GM12878 (cell line): ENCODE measurements at regions not wholly inside any gene's neighbourhood (a gene's known extent, or its start where the extent isn't known, plus 50 kb on each side); places are given as distances from the start of the nearest gene placed in this dataset.

Source experiments
- ATAC-seq: fragments of 200-7000 bp; cut with Tn5 transposase; 3 replicates; pipeline ENCODE4 v1.9.1; 2020; ENCODE audit warnings: mild to moderate bottlenecking, moderate library complexity
- BruUV-seq: library from RNA; stranded (reverse); fragments of 400-500 nt; replicated peaks from 2 replicates; lab custom pipeline; 2021; lab: Mats Ljungman, UMichigan
- CTCF ChIA-PET: fragments of 300-600 bp; sonication (Branson Sonifier 250); formaldehyde crosslinking; extraction: SDS; loops from one replicate; lab custom pipeline; 2021; ENCODE audit warnings: inconsistent platforms; lab: Yijun Ruan, JAX
- POLR2A ChIA-PET: fragments of 350-600 bp; formaldehyde crosslinking; extraction: SDS; loops from one replicate; lab custom pipeline; 2021; ENCODE audit warnings: inconsistent platforms; lab: Charles Lee
- RAD21 ChIA-PET: fragments of 300-600 bp; sonication (Branson Sonifier 250); formaldehyde crosslinking; loops from one replicate; lab custom pipeline; 2023; ENCODE audit warnings: antibody characterized with exemption; ENCODE audit not compliant: unreplicated experiment; lab: Charles Lee
- SMC1A ChIA-PET: fragments of 300-600 bp; sonication (Branson Sonifier 250); formaldehyde crosslinking; loops from one replicate; lab custom pipeline; 2023; ENCODE audit not compliant: unreplicated experiment, uncharacterized antibody; lab: Charles Lee
- DNase-seq: peaks from one replicate; pipeline ENCODE4 v3.0.0-alpha.2; 2011; ENCODE audit warnings: low read depth, low spot score
- FAIRE-seq: peaks from 3 replicates; lab custom pipeline; 2011; peaks lifted over from hg19 to GRCh38; lab: Jason Lieb, UNC
- H2AFZ ChIP-seq: 2 replicates; pipeline ENCODE4 v1.6.0; 2011; ENCODE audit warnings: low read depth, low read length, control low read depth; ENCODE audit not compliant: control insufficient read depth
- H3K27ac ChIP-seq: 2 replicates; pipeline ENCODE4 v1.5.1; 2011; ENCODE audit warnings: control low read depth; ENCODE audit not compliant: control insufficient read depth, insufficient read depth
- H3K27me3 ChIP-seq, 2 experiments: replicated peaks in 1 of 2; 2 replicates each; pipeline versions ENCODE4 v1.6.0 to v1.6.1; 2011; ENCODE audit warnings: low read length in 1 of 2; ENCODE audit not compliant: control insufficient read depth in 2 of 2, insufficient read depth in 2 of 2
- H3K36me3 ChIP-seq, 2 experiments: 2 replicates each; pipeline ENCODE4 v1.5.1; 2011; ENCODE audit warnings: low read length in 1 of 2; ENCODE audit not compliant: control insufficient read depth in 2 of 2, insufficient read depth in 2 of 2
- H3K4me1 ChIP-seq: 2 replicates; pipeline ENCODE4 v1.6.1; 2011; ENCODE audit warnings: mild to moderate bottlenecking, low read length, moderate library complexity, mixed read lengths; ENCODE audit not compliant: control insufficient read depth, insufficient read depth
- H3K4me2 ChIP-seq: 2 replicates; pipeline ENCODE4 v1.6.0; 2011; ENCODE audit warnings: control low read depth; ENCODE audit not compliant: control insufficient read depth, insufficient read depth
- H3K4me3 ChIP-seq: fragments of 200-600 bp; sonication (generic); 2 replicates; pipeline ENCODE4 v1.5.1; 2016
- H3K79me2 ChIP-seq: 2 replicates; pipeline ENCODE4 v1.6.0; 2011; ENCODE audit warnings: low read length; ENCODE audit not compliant: control insufficient read depth, insufficient read depth
- H3K9ac ChIP-seq: 2 replicates; pipeline ENCODE4 v1.8.0; 2011; ENCODE audit warnings: low read length, control low read depth, mixed read lengths; ENCODE audit not compliant: control insufficient read depth, insufficient read depth
- H3K9me3 ChIP-seq: replicated peaks from 3 replicates; pipeline ENCODE4 v1.5.1; 2011; ENCODE audit warnings: mild to moderate bottlenecking, low read length; ENCODE audit not compliant: control insufficient read depth, insufficient read depth
- H4K20me1 ChIP-seq: 2 replicates; pipeline ENCODE4 v1.6.0; 2011; ENCODE audit not compliant: control insufficient read depth, insufficient read depth
- ATF7 ChIP-seq: fragments of 450-650 bp; IDR thresholded peaks from 2 replicates; pipeline ENCODE4 v1.6.1; 2016; ENCODE audit warnings: low read depth, mild to moderate bottlenecking
- BRCA1 ChIP-seq: IDR thresholded peaks from 2 replicates; pipeline ENCODE4 v1.6.1; 2011; ENCODE audit warnings: low read depth, low read length, improper control_type of control experiment
- CHD1 ChIP-seq: IDR thresholded peaks from 2 replicates; pipeline ENCODE4 v1.6.1; 2012; ENCODE audit warnings: low read depth, low read length, improper control_type of control experiment
- EP300 ChIP-seq, 2 experiments: fragments of 150-350 bp in 1 of 2; IDR thresholded peaks; 2 replicates each; pipeline ENCODE4 v1.6.1; 2011 to 2012; ENCODE audit warnings: low read depth in 2 of 2, low read length in 2 of 2, borderline replicate concordance in 1 of 2, improper control_type of control experiment in 1 of 2, inconsistent platforms in 1 of 2; ENCODE audit not compliant: control insufficient read depth in 1 of 2
- FOXK2 ChIP-seq: fragments of 450-650 bp; IDR thresholded peaks from 2 replicates; pipeline ENCODE4 v1.6.1; 2017; ENCODE audit warnings: mild to moderate bottlenecking, moderate library complexity
- IKZF1 ChIP-seq: fragments of 450-650 bp; conservative IDR thresholded peaks from 2 replicates; pipeline ENCODE4 v1.6.1; 2017; ENCODE audit warnings: antibody characterized with exemption, mild to moderate bottlenecking
- KAT2A ChIP-seq: conservative IDR thresholded peaks from 2 replicates; pipeline ENCODE4 v1.6.1; 2011; ENCODE audit warnings: low read depth, low read length; ENCODE audit not compliant: control insufficient read depth
- MEF2A ChIP-seq: IDR thresholded peaks from 2 replicates; pipeline ENCODE4 v1.6.1; 2011; ENCODE audit warnings: low read depth, mild to moderate bottlenecking, low read length, moderate library complexity; ENCODE audit not compliant: insufficient read depth
- MEF2B ChIP-seq: fragments of 450-650 bp; IDR thresholded peaks from 2 replicates; pipeline ENCODE4 v1.6.1; 2018; ENCODE audit warnings: mild to moderate bottlenecking, moderate library complexity; ENCODE audit not compliant: partially characterized antibody, poor library complexity, severe bottlenecking
- MTA2 ChIP-seq: fragments of 450-650 bp; IDR thresholded peaks from 2 replicates; pipeline ENCODE4 v1.6.1; 2016; ENCODE audit warnings: low read depth, mild to moderate bottlenecking, moderate library complexity
- MXI1 ChIP-seq: fragments of 150-350 bp; IDR thresholded peaks from 2 replicates; pipeline ENCODE4 v1.6.1; 2011; ENCODE audit warnings: low read depth, mild to moderate bottlenecking, inconsistent platforms, low read length, improper control_type of control experiment
- MYB ChIP-seq: fragments of 150-350 bp; IDR thresholded peaks from 2 replicates; pipeline ENCODE4 v1.6.1; 2014; ENCODE audit warnings: mild to moderate bottlenecking, low read depth, low read length, borderline replicate concordance
- PML ChIP-seq: IDR thresholded peaks from 2 replicates; pipeline ENCODE4 v1.6.1; 2012; ENCODE audit warnings: low read length, inconsistent platforms
- POU2F2 ChIP-seq: IDR thresholded peaks from 3 replicates; pipeline ENCODE4 v1.6.1; 2011; ENCODE audit warnings: low read depth, mild to moderate bottlenecking, low read length, borderline replicate concordance
- RELB ChIP-seq: fragments of 450-650 bp; IDR thresholded peaks from 2 replicates; pipeline ENCODE4 v1.6.1; 2017; ENCODE audit warnings: low read depth, mild to moderate bottlenecking, moderate library complexity
- SREBF1 ChIP-seq: IDR thresholded peaks from 2 replicates; pipeline ENCODE4 v1.6.1; 2012; ENCODE audit warnings: mild to moderate bottlenecking, low read length
- TARDBP ChIP-seq: IDR thresholded peaks from 2 replicates; pipeline ENCODE4 v1.6.1; 2016; ENCODE audit warnings: borderline replicate concordance
- ZBTB40 ChIP-seq: fragments of 450-650 bp; IDR thresholded peaks from 2 replicates; pipeline ENCODE4 v1.6.1; 2016; ENCODE audit warnings: mild to moderate bottlenecking, moderate library complexity, borderline replicate concordance
- ZNF24 ChIP-seq: fragments of 450-650 bp; IDR thresholded peaks from 2 replicates; pipeline ENCODE4 v1.6.1; 2017; ENCODE audit warnings: antibody characterized with exemption, mild to moderate bottlenecking
- ZNF384 ChIP-seq: IDR thresholded peaks from 2 replicates; pipeline ENCODE4 v1.6.1; 2012; ENCODE audit warnings: low read depth, mild to moderate bottlenecking, low read length, improper control_type of control experiment, borderline replicate concordance
- WGBS: methylation state at CpG from one replicate; pipeline ENCODE4 v1.1.6; 2016; ENCODE audit warnings: low lambda C conversion rate; ENCODE audit not compliant: insufficient replicate concordance, insufficient coverage; ENCODE audit errors: missing lambda C conversion rate; 5-methylcytosine and 5-hydroxymethylcytosine counted together
- in situ Hi-C: fragments of 300-500 bp; cut with MboI; formaldehyde crosslinking; loops from 9 replicates; pipeline ENCODE4 v1.14.3; 2018; ENCODE audit warnings: mixed read lengths
- intact Hi-C: fragments of 100-400 bp; cut with micrococcal nuclease; formaldehyde crosslinking; loops from one replicate; pipeline ENCODE4 v1.14.2; 2022; ENCODE audit not compliant: unreplicated experiment

- peak; percentile 85 for ATAC-seq
- H3K27me3 ChIP-seq = no peaks in the 10 kb centered on the region
- no TSS peak for BruUV-seq
- H3K9ac ChIP-seq = no peak overlapping the region
- H3K4me3 ChIP-seq = no peak overlapping the region
- peaks cover 29% of the 10 kb centered on the region for H3K79me2 ChIP-seq
- FAIRE-seq = no peak
- peak overlapping the region; percentile 80 for H3K27ac ChIP-seq
- peak; percentile 81 for DNase-seq
- peak overlapping the region; percentile 71 for H3K4me2 ChIP-seq
- no peaks in the 10 kb centered on the region; the same call in 2 of the 3 replicates for H3K9me3 ChIP-seq
- no peaks in the 10 kb centered on the region for H4K20me1 ChIP-seq
- WGBS = 0% methylated on average over 4 of the region's 4 CpGs
- intact Hi-C loops (no loop called here), in situ Hi-C loops (no loop called here)
- CTCF ChIA-PET = no interaction called here
- H2AFZ ChIP-seq = no peak overlapping the region
- RAD21 ChIA-PET = no interaction called here
- SMC1A ChIA-PET = interaction anchor here (1.0 to 1.7 kb wide), 3 partner anchors 9 to 66 kb away, joined by 3 to 10 read pairs (median 4); no protein-coding TSS in a partner anchor
- POLR2A ChIA-PET = interaction anchor here (1.0 kb wide), 1 partner anchor 11 kb away, joined by 3 read pairs; no protein-coding TSS in a partner anchor
- H3K36me3 ChIP-seq = no peaks in the 10 kb centered on the region; a peak in 2 of 4 replicates
- peaks cover 22% of the 10 kb centered on the region for H3K4me1 ChIP-seq
- TF ChIP-seq BRCA1 (no peak), RELB (no peak; the same call in 1 of the 2 replicates), ZNF24 (peak; percentile 67), CHD1 (no peak), TARDBP (no peak), PML (no peak), MEF2B (peak; percentile 89), ZNF384 (no peak), EP300 (IDR thresholded peaks at IDR 0.05; ENCODE audit: borderline replicate concordance in 1 of 2, control insufficient read depth in 1 of 2, low read depth in 2 of 2, low read length in 2 of 2) (peak in 1 of 2 experiments; percentile 65; a peak in 2 of 4 replicates), MYB (no peak), MTA2 (peak; percentile 86), ZBTB40 (no peak), SREBF1 (no peak), POU2F2 (peak; percentile 90; the same call in 2 of the 3 replicates), MXI1 (no peak), KAT2A (no peak), ATF7 (peak; percentile 63), IKZF1 (0 out of 2 replicates have a peak, but pooled peaks have one; percentile 23), MEF2A (peak; percentile 90), FOXK2 (no peak)
Observed at GRCh38 chr14:71566276-71566675, 366.0 kb upstream of the RGS6 start.
